GM21447 (cell line): ENCODE measurements at regions not wholly inside any gene's neighbourhood (a gene's known extent, or its start where the extent isn't known, plus 50 kb on each side); places are given as distances from the start of the nearest gene placed in this dataset.
"Not testable (repeated sequence)": the region's sequence is repeated elsewhere in the genome, so short reads cannot be mapped to it uniquely, and the experiment has no call there.

Experiments
- ATAC-seq: cut with Tn5 transposase; IDR thresholded peaks from one replicate; pipeline ENCODE4 v1.9.1; 2021; ENCODE audit not compliant: unreplicated experiment

- not testable (repeated sequence) for ATAC-seq
Measured at GRCh38 chr16:21487956-21488355, 111.4 kb upstream of the METTL9 start.

- not testable (repeated sequence) for ATAC-seq
Measured at GRCh38 chr16:21499046-21499445, 100.3 kb upstream of the METTL9 start.

GRCh38 chr16:21501223-21501868 is 98.0 kb upstream of the METTL9 start:
- peak; percentile 41 for ATAC-seq

GRCh38 chr16:21501869-21502667 is 97.3 kb upstream of the METTL9 start:
- peak; percentile 60 for ATAC-seq

- not testable (repeated sequence) for ATAC-seq
Measured at GRCh38 chr16:21503574-21503920, 95.8 kb upstream of the METTL9 start.

GRCh38 chr16:21503941-21504832 is 95.2 kb upstream of the METTL9 start:
- not testable (repeated sequence) for ATAC-seq

GRCh38 chr16:21505751-21506520 is 93.4 kb upstream of the METTL9 start:
- not testable (repeated sequence) for ATAC-seq

- peak; percentile 53 for ATAC-seq
Measured at GRCh38 chr16:21506857-21507456, 92.4 kb upstream of the METTL9 start.

- ATAC-seq: not testable (repeated sequence)
Measured at GRCh38 chr16:21507631-21508305, 91.6 kb upstream of the METTL9 start.

GRCh38 chr16:21508661-21509436 is 90.5 kb upstream of the METTL9 start:
- not testable (repeated sequence) for ATAC-seq

GRCh38 chr16:21509437-21510086 is 89.8 kb upstream of the METTL9 start:
- not testable (repeated sequence) for ATAC-seq

GRCh38 chr16:21510869-21511255 is 88.5 kb upstream of the METTL9 start:
- ATAC-seq: not testable (repeated sequence)

GRCh38 chr16:21511315-21512210 is 87.8 kb upstream of the METTL9 start:
- not testable (repeated sequence) for ATAC-seq

GRCh38 chr16:21512280-21513192 is 86.8 kb upstream of the METTL9 start:
- ATAC-seq: not testable (repeated sequence)

GRCh38 chr16:21513337-21513741 is 86.0 kb upstream of the METTL9 start:
- ATAC-seq: not testable (repeated sequence)

GRCh38 chr16:21513812-21514473 is 85.4 kb upstream of the METTL9 start:
- ATAC-seq: not testable (repeated sequence)
